Activated CD8-positive, alpha-beta memory T cell treated with anti-CD3 and anti-CD28 coated beads, Interleukin-2, amount 10 ng/mL, durations not matched to agents 7 days and 5 days (primary cell): ENCODE measurements at regions not wholly inside any gene's neighbourhood (a gene's known extent, or its start where the extent isn't known, plus 50 kb on each side); places are given as distances from the start of the nearest gene placed in this dataset.
"Not testable (repeated sequence)": the region's sequence is repeated elsewhere in the genome, so short reads cannot be mapped to it uniquely, and the experiment has no call there.

ENCODE experiments used
- ATAC-seq: fragments of 150-1000 bp; cut with Tn5 transposase; one replicate; pipeline ENCODE4 v1.10.0; 2021; ENCODE audit warnings: moderate library complexity
- CTCF ChIA-PET: fragments of 350-600 bp; sonication (Branson Sonifier 250); formaldehyde crosslinking; loops from one replicate; lab custom pipeline; 2021; ENCODE audit warnings: antibody characterized with exemption; lab: Charles Lee
- DNase-seq: peaks from one replicate; pipeline ENCODE4 v3.0.0-alpha.2; 2020
- H3K27ac Mint-ChIP-seq: one replicate; pipeline ENCODE4 v1.8.0; 2021; ENCODE audit warnings: mild to moderate bottlenecking, mixed read lengths
- H3K27me3 Mint-ChIP-seq: one replicate; pipeline ENCODE4 v1.8.0; 2021; ENCODE audit warnings: mixed read lengths
- H3K36me3 Mint-ChIP-seq: one replicate; pipeline ENCODE4 v1.8.0; 2021; ENCODE audit warnings: mild to moderate bottlenecking, mixed read lengths
- H3K4me1 Mint-ChIP-seq: one replicate; pipeline ENCODE4 v1.8.0; 2021; ENCODE audit warnings: mixed read lengths
- H3K4me3 Mint-ChIP-seq: one replicate; pipeline ENCODE4 v1.8.0; 2021; ENCODE audit warnings: mild to moderate bottlenecking, moderate library complexity, mixed read lengths
- H3K9me3 Mint-ChIP-seq: one replicate; pipeline ENCODE4 v1.8.0; 2022; ENCODE audit warnings: low read depth, mixed read lengths

GRCh38 chr20:1735417-1736089, 78.0 kb upstream of the SIRPG start:
- peaks cover 8% of the 10 kb centered on the region for H3K27me3 Mint-ChIP-seq
- no peaks in the 10 kb centered on the region for H3K36me3 Mint-ChIP-seq
- no peaks in the 10 kb centered on the region for H3K9me3 Mint-ChIP-seq
- DNase-seq, result no peak
- no peak for ATAC-seq
- peaks cover 22% of the 10 kb centered on the region for H3K4me1 Mint-ChIP-seq
- H3K27ac Mint-ChIP-seq, result no peak overlapping the region
- CTCF ChIA-PET, result interaction anchor here (0.7 to 2.8 kb wide), 17 partner anchors 14 to 269 kb away, joined by 3 to 35 read pairs (median 4); partner anchors contain the start of genes NSFL1C and SIRPD
- H3K4me3 Mint-ChIP-seq, result no peak overlapping the region

DNA sequence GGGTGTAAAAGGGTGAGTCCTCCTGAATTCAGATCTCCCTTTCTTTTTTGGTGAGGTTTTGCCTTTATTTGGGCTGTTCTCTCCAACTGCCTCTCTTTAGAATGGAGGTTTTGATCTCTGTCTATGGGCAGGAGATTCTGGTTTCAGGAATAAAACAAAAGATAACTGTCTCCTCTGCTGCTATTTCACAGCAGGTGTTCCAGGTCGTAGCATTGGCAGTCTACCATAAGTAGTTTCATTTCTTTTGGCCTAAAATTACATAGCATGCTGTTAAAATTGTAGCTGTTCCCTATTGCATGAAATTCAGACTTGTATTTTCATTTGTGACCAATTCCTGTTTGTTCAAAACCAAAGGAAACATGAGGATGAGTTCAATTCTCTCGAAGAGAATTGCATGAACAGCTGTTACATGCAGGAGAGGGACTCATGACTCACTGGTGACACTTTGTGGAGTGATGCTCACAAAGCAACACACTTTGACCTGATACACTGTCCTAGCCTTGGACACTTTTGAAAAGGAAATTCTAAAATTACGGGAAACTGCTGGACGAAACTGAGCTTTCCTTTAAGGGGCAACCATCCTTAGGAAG, 76.8 kb upstream of the SIRPG start:
- DNase-seq (peak; percentile 61), ATAC-seq (peak; percentile 83)
- no peaks in the 10 kb centered on the region for H3K9me3 Mint-ChIP-seq
- H3K36me3 Mint-ChIP-seq, result no peaks in the 10 kb centered on the region
- no peak overlapping the region for H3K4me3 Mint-ChIP-seq
- CTCF ChIA-PET, result interaction anchor here (0.7 to 2.8 kb wide), 27 partner anchors 13 to 268 kb away, joined by 3 to 35 read pairs (median 4); partner anchors contain the start of genes NSFL1C and SIRPD
- no peaks in the 10 kb centered on the region for H3K27me3 Mint-ChIP-seq
- H3K27ac Mint-ChIP-seq, result no peak overlapping the region
- peaks cover 22% of the 10 kb centered on the region for H3K4me1 Mint-ChIP-seq

GRCh38 chr20:1731828-1732375, 74.3 kb upstream of the SIRPG start:
- not testable (repeated sequence) for ATAC-seq, H3K36me3 Mint-ChIP-seq, DNase-seq, H3K27me3 Mint-ChIP-seq, H3K9me3 Mint-ChIP-seq, H3K4me3 Mint-ChIP-seq
- CTCF ChIA-PET, result interaction anchor here (0.9 to 1.7 kb wide), 4 partner anchors 9 to 228 kb away, joined by 3 to 4 read pairs (median 4); no protein-coding TSS in a partner anchor
- peak overlapping the region; percentile 22 for H3K27ac Mint-ChIP-seq
- peaks cover 22% of the 10 kb centered on the region for H3K4me1 Mint-ChIP-seq

- H3K27ac Mint-ChIP-seq, ATAC-seq, H3K9me3 Mint-ChIP-seq, H3K4me3 Mint-ChIP-seq, H3K27me3 Mint-ChIP-seq, DNase-seq, H3K36me3 Mint-ChIP-seq: not testable (repeated sequence)
- H3K4me1 Mint-ChIP-seq, result peaks cover 22% of the 10 kb centered on the region
- CTCF ChIA-PET, result interaction anchor here (0.9 to 1.7 kb wide), 4 partner anchors 10 to 227 kb away, joined by 3 to 4 read pairs (median 4); no protein-coding TSS in a partner anchor
These were observed 73.6 kb upstream of the SIRPG start for GRCh38 chr20:1730981-1731711.

GRCh38 chr20:1727303-1727702, 69.7 kb upstream of the SIRPG start:
- H3K27ac Mint-ChIP-seq, DNase-seq, H3K27me3 Mint-ChIP-seq, H3K36me3 Mint-ChIP-seq, ATAC-seq, CTCF ChIA-PET, H3K4me3 Mint-ChIP-seq: not testable (repeated sequence)
- peaks cover 10% of the 10 kb centered on the region for H3K9me3 Mint-ChIP-seq
- H3K4me1 Mint-ChIP-seq, result peaks cover 15% of the 10 kb centered on the region

DNA sequence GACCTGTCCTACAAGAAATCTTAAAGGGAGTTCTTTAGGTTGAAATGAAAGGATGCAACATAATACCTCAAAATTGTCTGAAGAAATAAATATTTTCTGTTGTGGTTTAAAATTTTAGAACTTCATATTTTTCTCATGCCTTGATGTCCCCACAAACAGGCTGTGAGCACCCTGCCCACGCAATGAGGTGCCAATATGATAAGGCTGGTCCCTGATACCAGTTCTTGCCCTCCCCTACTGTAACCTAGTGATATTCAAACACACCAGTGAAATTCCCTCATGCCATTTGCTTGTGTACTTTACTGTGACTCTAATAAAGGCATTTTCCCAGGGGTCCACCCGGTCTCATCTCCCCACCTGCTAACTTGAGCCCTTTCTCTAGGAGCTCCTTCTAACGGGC, 67.3 kb upstream of the SIRPG start:
- CTCF ChIA-PET, result no interaction called here
- Mint-ChIP-seq H3K4me1 (peaks cover 10% of the 10 kb centered on the region), H3K27ac (no peak overlapping the region), H3K9me3 (peaks cover 10% of the 10 kb centered on the region), H3K36me3 (peaks cover 7% of the 10 kb centered on the region), H3K27me3 (no peaks in the 10 kb centered on the region), H3K4me3 (no peak overlapping the region)
- ATAC-seq (no peak), DNase-seq (no peak)

- H3K27ac Mint-ChIP-seq, result no peak overlapping the region
- H3K36me3 Mint-ChIP-seq, result peaks cover 7% of the 10 kb centered on the region
These were observed 65.0 kb upstream of the SIRPG start for GRCh38 chr20:1722513-1723050.

GRCh38 chr20:1721687-1722512, 64.3 kb upstream of the SIRPG start:
- DNase-seq (no peak), ATAC-seq (no peak)
- Mint-ChIP-seq H3K4me3 (no peak overlapping the region), H3K9me3 (peaks cover 10% of the 10 kb centered on the region), H3K27me3 (no peaks in the 10 kb centered on the region), H3K36me3 (peaks cover 7% of the 10 kb centered on the region), H3K27ac (no peak overlapping the region), H3K4me1 (peaks cover 10% of the 10 kb centered on the region)
- CTCF ChIA-PET, result interaction anchor here (2.5 kb wide), 1 partner anchor 13 kb away, joined by 7 read pairs; no protein-coding TSS in a partner anchor

More at GRCh38 chr20:1722513-1723050, 65.0 kb upstream of the SIRPG start:
- Mint-ChIP-seq H3K27me3 (no peaks in the 10 kb centered on the region), H3K4me1 (peaks cover 10% of the 10 kb centered on the region), H3K4me3 (no peak overlapping the region), H3K9me3 (peaks cover 10% of the 10 kb centered on the region)
- ATAC-seq, result no peak
- no peak for DNase-seq
- CTCF ChIA-PET, result interaction anchor here (2.5 kb wide), 1 partner anchor 12 kb away, joined by 7 read pairs; no protein-coding TSS in a partner anchor

GRCh38 chr20:1720845-1721475, 63.4 kb upstream of the SIRPG start:
- H3K36me3 Mint-ChIP-seq, result peaks cover 7% of the 10 kb centered on the region
- peaks cover 10% of the 10 kb centered on the region for H3K9me3 Mint-ChIP-seq
- peaks cover 10% of the 10 kb centered on the region for H3K4me1 Mint-ChIP-seq
- no peak overlapping the region for H3K4me3 Mint-ChIP-seq
- H3K27me3 Mint-ChIP-seq, result peaks cover 7% of the 10 kb centered on the region
- CTCF ChIA-PET, result interaction anchor here (2.5 kb wide), 1 partner anchor 14 kb away, joined by 7 read pairs; no protein-coding TSS in a partner anchor
- no peak for DNase-seq
- no peak for ATAC-seq
- H3K27ac Mint-ChIP-seq, result no peak overlapping the region

- Mint-ChIP-seq H3K36me3 (peaks cover 7% of the 10 kb centered on the region), H3K4me3 (no peak overlapping the region)
- CTCF ChIA-PET, result interaction anchor here (2.5 kb wide), 1 partner anchor 14 kb away, joined by 7 read pairs; no protein-coding TSS in a partner anchor
These were observed 62.6 kb upstream of the SIRPG start for GRCh38 chr20:1720226-1720625.

GRCh38 chr20:1718604-1719384, 61.2 kb upstream of the SIRPG start:
- no peak overlapping the region for H3K27ac Mint-ChIP-seq
- no peak overlapping the region for H3K4me3 Mint-ChIP-seq
- CTCF ChIA-PET, result interaction anchor here (1.0 kb wide), 1 partner anchor 11 kb away, joined by 3 read pairs; no protein-coding TSS in a partner anchor
- peaks cover 10% of the 10 kb centered on the region for H3K4me1 Mint-ChIP-seq
- H3K36me3 Mint-ChIP-seq, result peaks cover 2% of the 10 kb centered on the region
- H3K9me3 Mint-ChIP-seq, result peaks cover 4% of the 10 kb centered on the region
- DNase-seq (no peak), ATAC-seq (no peak)
- H3K27me3 Mint-ChIP-seq, result peaks cover 11% of the 10 kb centered on the region

More at GRCh38 chr20:1720226-1720625, 62.6 kb upstream of the SIRPG start:
- DNase-seq, result no peak
- H3K9me3 Mint-ChIP-seq, result peaks cover 10% of the 10 kb centered on the region
- H3K4me1 Mint-ChIP-seq, result peaks cover 10% of the 10 kb centered on the region
- no peak for ATAC-seq
- peaks cover 10% of the 10 kb centered on the region for H3K27me3 Mint-ChIP-seq
- H3K27ac Mint-ChIP-seq, result no peak overlapping the region
